ENCODE measurements at regions not wholly inside any gene's neighbourhood (a gene's known extent, or its start where the extent isn't known, plus 50 kb on each side); places are given as distances from the start of the nearest gene placed in this dataset.
"Not testable (repeated sequence)": the region's sequence is repeated elsewhere in the genome, so short reads cannot be mapped to it uniquely, and the experiment has no call there.

GRCh38 chr13:54440853-54441400 lies 1412.3 kb downstream of the OLFM4 start:
- not testable (repeated sequence) for H3K27me3 ChIP-seq (ENCODE audit: control insufficient read depth, insufficient read depth, low read length); H3K36me3 ChIP-seq (replicated peaks; ENCODE audit: control insufficient read depth, insufficient read depth, low read length); H3K4me3 ChIP-seq (ENCODE audit: insufficient read depth, low read depth, low read length)

GRCh38 chr13:54445453-54445852 lies 1416.8 kb downstream of the OLFM4 start:
- H3K27me3 ChIP-seq (ENCODE audit: control insufficient read depth, insufficient read depth, low read length): no peaks in the 10 kb centered on the region
- H3K36me3 ChIP-seq (replicated peaks; ENCODE audit: control insufficient read depth, insufficient read depth, low read length): no peaks in the 10 kb centered on the region
- no peak overlapping the region for H3K4me3 ChIP-seq (ENCODE audit: insufficient read depth, low read depth, low read length)
- no peak for DNase-seq

More at GRCh38 chr13:54440853-54441400, 1412.3 kb downstream of the OLFM4 start:
- DNase-seq: not testable (repeated sequence)

DNA sequence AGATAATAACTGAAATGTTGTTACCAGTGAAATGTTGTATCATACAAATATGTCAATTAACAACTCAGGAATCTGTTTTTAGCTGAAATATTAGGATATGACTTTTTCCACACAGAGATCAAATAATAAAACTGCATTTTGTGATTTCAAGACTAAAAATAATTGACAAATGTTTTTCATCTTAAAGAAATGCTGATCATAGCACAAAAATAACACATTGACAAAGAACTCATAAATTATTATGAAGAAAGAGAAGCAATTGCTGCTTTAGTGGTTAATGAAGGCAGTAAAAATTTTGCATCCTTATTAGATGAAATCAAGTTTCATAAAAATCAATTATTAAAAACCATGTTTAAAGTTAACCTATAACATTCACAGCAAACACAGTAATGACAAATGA lies 1417.3 kb downstream of the OLFM4 start:
- no peaks in the 10 kb centered on the region for H3K27me3 ChIP-seq (ENCODE audit: control insufficient read depth, insufficient read depth, low read length)
- H3K36me3 ChIP-seq (replicated peaks; ENCODE audit: control insufficient read depth, insufficient read depth, low read length): no peaks in the 10 kb centered on the region
- no peak overlapping the region for H3K4me3 ChIP-seq (ENCODE audit: insufficient read depth, low read depth, low read length)
- no peak for DNase-seq

DNA sequence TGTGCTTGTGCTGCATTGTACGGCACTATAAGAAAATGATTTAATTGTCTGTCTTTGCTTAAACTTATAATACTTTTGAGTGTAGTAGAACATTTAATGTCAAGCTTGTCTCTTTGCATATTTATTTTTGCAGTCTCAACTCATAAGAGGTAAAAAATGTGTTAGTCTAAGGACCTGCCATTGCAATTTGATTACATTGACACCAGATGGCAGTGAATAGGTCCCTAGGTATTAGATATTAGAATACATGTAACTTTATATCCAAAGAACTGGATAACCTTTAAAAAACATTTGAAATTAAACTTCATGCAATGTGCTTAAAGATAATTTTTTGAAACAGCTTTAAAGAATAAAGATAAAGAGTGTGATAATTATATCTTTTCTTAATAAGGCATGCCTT lies 1421.3 kb downstream of the OLFM4 start:
- peak; percentile 9 for DNase-seq
- Histone ChIP-seq H3K27me3 (ENCODE audit: control insufficient read depth, insufficient read depth, low read length) (no peaks in the 10 kb centered on the region), H3K4me3 (ENCODE audit: insufficient read depth, low read depth, low read length) (no peak overlapping the region), H3K36me3 (replicated peaks; ENCODE audit: control insufficient read depth, insufficient read depth, low read length) (no peaks in the 10 kb centered on the region)

DNA sequence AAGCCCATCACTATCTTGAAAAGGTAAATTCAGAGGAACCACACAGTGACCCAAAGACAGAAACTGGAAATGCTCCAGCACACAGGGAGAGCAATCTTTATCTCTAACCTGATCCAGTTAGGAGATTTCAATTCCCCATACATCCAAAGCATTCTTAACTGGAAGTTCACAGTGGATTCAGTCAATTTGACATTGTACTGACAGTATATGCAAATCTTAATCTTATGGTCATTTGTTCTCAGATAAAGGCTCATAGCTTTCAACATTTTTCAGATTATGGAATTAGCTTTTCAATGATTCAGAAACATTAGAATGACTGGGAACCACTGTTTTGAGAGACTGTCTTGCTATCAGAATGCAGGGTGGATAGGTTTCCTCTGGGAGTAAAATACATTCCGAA lies 1455.6 kb downstream of the OLFM4 start:
- Histone ChIP-seq H3K36me3 (replicated peaks; ENCODE audit: control insufficient read depth, insufficient read depth, low read length) (no peaks in the 10 kb centered on the region), H3K27me3 (ENCODE audit: control insufficient read depth, insufficient read depth, low read length) (no peaks in the 10 kb centered on the region), H3K4me3 (ENCODE audit: insufficient read depth, low read depth, low read length) (no peak overlapping the region)
- no peak for DNase-seq

- Histone ChIP-seq H3K36me3 (replicated peaks; ENCODE audit: control insufficient read depth, insufficient read depth, low read length) (no peaks in the 10 kb centered on the region), H3K4me3 (ENCODE audit: insufficient read depth, low read depth, low read length) (no peak overlapping the region), H3K27me3 (ENCODE audit: control insufficient read depth, insufficient read depth, low read length) (no peaks in the 10 kb centered on the region)
- DNase-seq: no peak
Observed at GRCh38 chr13:54486421-54487166, 1458.0 kb downstream of the OLFM4 start.

DNA sequence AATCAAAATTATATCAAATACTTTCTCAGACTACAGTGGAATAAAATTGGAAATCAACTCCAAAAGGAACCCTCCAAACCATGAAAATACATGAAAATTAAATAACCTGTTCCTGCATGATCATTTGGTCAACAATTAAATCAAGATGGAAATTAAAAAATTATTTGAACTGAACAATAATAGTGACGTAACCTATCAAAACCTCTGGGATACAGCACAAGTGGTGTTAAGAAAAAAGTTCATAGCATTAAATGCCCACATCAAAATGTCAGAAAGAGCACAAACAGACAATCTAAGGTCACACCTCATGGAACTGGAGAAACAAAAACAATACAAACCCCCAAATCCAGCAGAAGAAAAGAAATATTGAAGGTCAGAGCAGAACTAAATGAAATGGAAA lies 1460.7 kb downstream of the OLFM4 start:
- no peaks in the 10 kb centered on the region for H3K27me3 ChIP-seq (ENCODE audit: control insufficient read depth, insufficient read depth, low read length)
- no peak overlapping the region for H3K4me3 ChIP-seq (ENCODE audit: insufficient read depth, low read depth, low read length)
- no peaks in the 10 kb centered on the region for H3K36me3 ChIP-seq (replicated peaks; ENCODE audit: control insufficient read depth, insufficient read depth, low read length)
- no peak for DNase-seq

DNA sequence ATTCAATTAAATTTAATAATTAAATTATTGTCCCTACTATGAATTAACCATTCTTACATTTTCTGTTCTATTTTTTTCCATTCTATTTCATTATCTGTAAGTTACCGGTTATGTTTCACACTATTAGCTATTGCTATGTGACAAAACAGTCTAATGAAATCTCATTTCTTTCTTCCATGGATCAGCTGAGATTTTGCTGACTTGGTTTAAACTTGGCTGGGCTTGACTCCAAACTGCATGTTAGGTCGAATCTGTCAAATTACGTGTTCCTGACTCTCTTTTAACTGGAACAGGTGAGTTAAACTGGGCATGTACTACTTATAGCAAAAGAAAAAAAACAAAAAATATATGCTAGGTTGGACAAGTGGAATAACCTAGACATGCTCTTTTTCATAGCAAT lies 1464.4 kb downstream of the OLFM4 start:
- no peak for DNase-seq
- no peak overlapping the region for H3K4me3 ChIP-seq (ENCODE audit: insufficient read depth, low read depth, low read length)
- H3K27me3 ChIP-seq (ENCODE audit: control insufficient read depth, insufficient read depth, low read length): no peaks in the 10 kb centered on the region
- no peaks in the 10 kb centered on the region for H3K36me3 ChIP-seq (replicated peaks; ENCODE audit: control insufficient read depth, insufficient read depth, low read length)

GRCh38 chr13:54511366-54511765 lies 1482.8 kb downstream of the OLFM4 start:
- Histone ChIP-seq H3K4me3 (ENCODE audit: insufficient read depth, low read depth, low read length) (no peak overlapping the region), H3K36me3 (replicated peaks; ENCODE audit: control insufficient read depth, insufficient read depth, low read length) (no peaks in the 10 kb centered on the region), H3K27me3 (ENCODE audit: control insufficient read depth, insufficient read depth, low read length) (no peaks in the 10 kb centered on the region; the same call in 1 of the 2 replicates)
- DNase-seq: no peak

- DNase-seq: no peak
- Histone ChIP-seq H3K36me3 (replicated peaks; ENCODE audit: control insufficient read depth, insufficient read depth, low read length) (no peaks in the 10 kb centered on the region), H3K27me3 (ENCODE audit: control insufficient read depth, insufficient read depth, low read length) (no peaks in the 10 kb centered on the region; the same call in 1 of the 2 replicates), H3K4me3 (ENCODE audit: insufficient read depth, low read depth, low read length) (no peak overlapping the region)
Observed at GRCh38 chr13:54513254-54513653, 1484.6 kb downstream of the OLFM4 start.

DNA sequence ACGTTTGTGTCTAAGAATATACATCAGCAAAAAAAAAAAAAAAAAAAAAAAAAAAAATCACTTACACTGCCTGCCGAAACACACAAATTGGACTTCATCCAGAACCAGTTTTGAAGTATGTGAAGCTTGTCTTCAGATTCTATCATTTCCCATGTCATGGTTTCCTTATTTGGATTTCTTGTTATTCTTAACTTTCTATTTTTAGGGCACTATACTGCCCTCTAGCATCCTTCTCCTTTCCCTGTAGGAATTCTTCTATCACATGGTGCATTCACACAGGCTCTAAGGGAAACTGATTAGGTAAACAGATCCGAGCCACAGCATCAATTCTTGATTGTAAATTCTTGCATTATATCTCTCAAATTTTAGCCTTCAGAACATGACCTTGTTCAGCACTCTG lies 1507.5 kb downstream of the OLFM4 start:
- no peaks in the 10 kb centered on the region for H3K27me3 ChIP-seq (ENCODE audit: control insufficient read depth, insufficient read depth, low read length)
- no peaks in the 10 kb centered on the region for H3K36me3 ChIP-seq (replicated peaks; ENCODE audit: control insufficient read depth, insufficient read depth, low read length)
- peak; percentile 11 for DNase-seq
- H3K4me3 ChIP-seq (ENCODE audit: insufficient read depth, low read depth, low read length): no peak overlapping the region

DNA sequence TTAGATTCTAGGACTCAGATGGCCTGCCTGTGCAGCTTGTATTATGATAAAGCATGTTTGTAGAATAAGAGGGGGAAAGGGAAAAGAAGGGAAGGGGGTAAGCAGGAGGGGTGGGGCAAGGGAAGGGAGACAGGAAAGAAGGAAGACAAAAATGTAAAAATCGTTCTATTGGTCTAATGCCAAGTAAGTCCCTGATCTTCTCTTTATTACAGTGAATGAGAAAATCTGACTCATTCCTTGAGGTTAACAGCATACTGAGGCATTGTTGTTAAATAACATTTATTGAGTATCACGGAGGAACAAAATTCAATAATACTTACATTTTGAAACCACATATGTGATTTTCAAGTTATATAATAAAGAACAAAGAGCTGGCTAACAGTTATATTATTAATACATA lies 1534.7 kb downstream of the OLFM4 start:
- no peaks in the 10 kb centered on the region for H3K36me3 ChIP-seq (replicated peaks; ENCODE audit: control insufficient read depth, insufficient read depth, low read length)
- no peak overlapping the region for H3K4me3 ChIP-seq (ENCODE audit: insufficient read depth, low read depth, low read length)
- DNase-seq: no peak
- no peaks in the 10 kb centered on the region for H3K27me3 ChIP-seq (ENCODE audit: control insufficient read depth, insufficient read depth, low read length)

DNA sequence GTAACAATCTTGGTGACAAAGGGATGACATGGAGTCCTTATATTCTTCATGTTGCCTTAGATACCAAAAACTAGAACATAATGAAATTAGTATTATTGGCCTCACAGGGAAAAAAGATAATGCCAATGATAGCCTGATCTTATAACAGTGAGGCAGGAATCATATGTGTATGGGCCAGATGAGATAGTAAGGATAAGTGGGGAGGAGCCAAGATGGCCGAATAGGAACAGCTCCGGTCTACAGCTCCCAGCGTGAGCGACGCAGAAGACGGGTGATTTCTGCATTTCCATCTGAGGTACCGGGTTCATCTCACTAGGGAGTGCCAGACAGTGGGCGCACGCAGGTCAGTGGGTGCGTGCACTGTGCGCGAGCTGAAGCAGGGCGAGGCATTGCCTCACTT lies 1543.4 kb downstream of the OLFM4 start:
- not testable (repeated sequence) for H3K36me3 ChIP-seq (replicated peaks; ENCODE audit: control insufficient read depth, insufficient read depth, low read length); DNase-seq
- H3K4me3 ChIP-seq (ENCODE audit: insufficient read depth, low read depth, low read length): peak overlapping the region; percentile 36

GRCh38 chr13:54573186-54573585 lies 1544.6 kb downstream of the OLFM4 start:
- Histone ChIP-seq H3K36me3 (replicated peaks; ENCODE audit: control insufficient read depth, insufficient read depth, low read length) (no peaks in the 10 kb centered on the region), H3K27me3 (ENCODE audit: control insufficient read depth, insufficient read depth, low read length) (no peaks in the 10 kb centered on the region), H3K4me3 (ENCODE audit: insufficient read depth, low read depth, low read length) (no peak overlapping the region)
- no peak for DNase-seq

More for the DNA sequence above, 1543.4 kb downstream of the OLFM4 start:
- not testable (repeated sequence) for H3K27me3 ChIP-seq (ENCODE audit: control insufficient read depth, insufficient read depth, low read length)

GRCh38 chr13:54574791-54575190 lies 1546.2 kb downstream of the OLFM4 start:
- no peak overlapping the region for H3K4me3 ChIP-seq (ENCODE audit: insufficient read depth, low read depth, low read length)
- DNase-seq: no peak
- no peaks in the 10 kb centered on the region for H3K27me3 ChIP-seq (ENCODE audit: control insufficient read depth, insufficient read depth, low read length)
- H3K36me3 ChIP-seq (replicated peaks; ENCODE audit: control insufficient read depth, insufficient read depth, low read length): no peaks in the 10 kb centered on the region

Measured in H7 (cell line).